Small intestine (tissue), 7 donors: ENCODE measurements at regions not wholly inside any gene's neighbourhood (a gene's known extent, or its start where the extent isn't known, plus 50 kb on each side); places are given as distances from the start of the nearest gene placed in this dataset.
"Not testable (repeated sequence)": the region's sequence is repeated elsewhere in the genome, so short reads cannot be mapped to it uniquely, and the experiment has no call there.

ENCODE experiments used
- DNase-seq, 2 donors: peaks; one replicate each; pipeline versions ENCODE4 v3.0.0 to v3.0.0-alpha.2; 2013
- FAIRE-seq: peaks from 2 replicates; lab custom pipeline; 2012; peaks lifted over from hg19 to GRCh38; lab: Jason Lieb, UNC
- H3K27ac ChIP-seq, 3 donors: one replicate each; pipeline ENCODE4 v1.5.1; 2013; ENCODE audit warnings: low read length in 2 of 3, mild to moderate bottlenecking in 2 of 3, control low read depth in 1 of 3, inconsistent platforms in 1 of 3, low read depth in 1 of 3, moderate library complexity in 1 of 3
- H3K27me3 ChIP-seq, 3 donors: one replicate each; pipeline ENCODE4 v1.6.1; 2013; ENCODE audit warnings: low read length in 3 of 3, inconsistent platforms in 1 of 3; ENCODE audit not compliant: control insufficient read depth in 3 of 3, insufficient read depth in 3 of 3
- H3K36me3 ChIP-seq, 3 donors: one replicate each; pipeline ENCODE4 v1.6.1; 2013; ENCODE audit warnings: low read length in 3 of 3, inconsistent platforms in 1 of 3, low read depth in 1 of 3, mild to moderate bottlenecking in 1 of 3, moderate library complexity in 1 of 3; ENCODE audit not compliant: control insufficient read depth in 3 of 3, insufficient read depth in 2 of 3
- H3K4me1 ChIP-seq, 3 donors: one replicate each; pipeline ENCODE4 v1.6.1; 2013; ENCODE audit warnings: low read length in 2 of 3, inconsistent platforms in 1 of 3, low read depth in 1 of 3, mild to moderate bottlenecking in 1 of 3, moderate library complexity in 1 of 3; ENCODE audit not compliant: control insufficient read depth in 3 of 3, insufficient read depth in 2 of 3
- H3K4me3 ChIP-seq, 3 donors: one replicate each; pipeline ENCODE4 v1.5.1; 2013; ENCODE audit warnings: low read length in 3 of 3, control low read depth in 1 of 3, inconsistent platforms in 1 of 3, low read depth in 1 of 3, mild to moderate bottlenecking in 1 of 3, moderate library complexity in 1 of 3
- H3K9me3 ChIP-seq, 2 donors: one replicate each; pipeline ENCODE4 v1.6.1; 2013; ENCODE audit warnings: low read depth in 1 of 2, low read length in 1 of 2; ENCODE audit not compliant: control insufficient read depth in 2 of 2, insufficient read depth in 1 of 2
- WGBS, 3 donors: extraction: QIAGEN DNeasy Blood & Tissue Kit; methylation state at CpG; one replicate each; pipeline ENCODE4 v1.1.7; 2013; 5-methylcytosine and 5-hydroxymethylcytosine counted together
- donor health status: healthy with polysubstance abuse.
- donor health status: control.
- donor health status: control.
- donor health status: Bipolar disorder and iron deficiency.
- donor health status: healthy.

- H3K27me3 ChIP-seq, result no peaks in the 10 kb centered on the region
- FAIRE-seq (no peak), DNase-seq (no peak)
- peaks cover 0 to 38% of the 10 kb centered on the region in 2 donors for H3K9me3 ChIP-seq
- WGBS, 3 donors, result 82 to 93% (median 89%) methylated on average over 4 of the region's 4 CpGs
- H3K36me3 ChIP-seq, result no peaks in the 10 kb centered on the region
- no peak overlapping the region for H3K27ac ChIP-seq
- peaks cover 0 to 8% (median 0%) of the 10 kb centered on the region in 3 donors for H3K4me1 ChIP-seq
- no peak overlapping the region for H3K4me3 ChIP-seq
These were observed 92.6 kb downstream of the KIF26A start for GRCh38 chr14:104230946-104231345.

GRCh38 chr14:104232070-104232484 lies 93.7 kb downstream of the KIF26A start:
- no peaks in the 10 kb centered on the region for H3K4me1 ChIP-seq
- H3K27ac ChIP-seq, result no peak overlapping the region

GRCh38 chr14:104234007-104234786 lies 95.8 kb downstream of the KIF26A start:
- 79 to 85% (median 82%) methylated on average over 3 of the region's 3 CpGs for WGBS, 3 donors
- H3K4me1 ChIP-seq, H3K36me3 ChIP-seq, H3K27ac ChIP-seq, H3K4me3 ChIP-seq, FAIRE-seq, H3K27me3 ChIP-seq, DNase-seq: not testable (repeated sequence)
- peaks cover 0 to 37% of the 10 kb centered on the region in 2 donors for H3K9me3 ChIP-seq

More at GRCh38 chr14:104232070-104232484, 93.7 kb downstream of the KIF26A start:
- no peaks in the 10 kb centered on the region for H3K36me3 ChIP-seq
- H3K27me3 ChIP-seq, result no peaks in the 10 kb centered on the region
- DNase-seq, result no peak
- no peak overlapping the region for H3K4me3 ChIP-seq
- peaks cover 0 to 43% of the 10 kb centered on the region in 2 donors for H3K9me3 ChIP-seq
- no peak for FAIRE-seq
- WGBS, 3 donors, result 59 to 66% (median 61%) methylated on average over 4 of the region's 4 CpGs

GRCh38 chr14:104235686-104236085 lies 97.3 kb downstream of the KIF26A start:
- Histone ChIP-seq H3K4me1 (peaks cover 0 to 9% (median 0%) of the 10 kb centered on the region in 3 donors), H3K27ac (no peak overlapping the region), H3K4me3 (no peak overlapping the region), H3K9me3 (peaks cover 0 to 37% of the 10 kb centered on the region in 2 donors), H3K27me3 (no peaks in the 10 kb centered on the region), H3K36me3 (no peaks in the 10 kb centered on the region)
- 71 to 77% (median 73%) methylated on average over 2 of the region's 2 CpGs for WGBS, 3 donors
- no peak for DNase-seq
- no peak for FAIRE-seq

GRCh38 chr14:104237651-104238423 lies 99.5 kb downstream of the KIF26A start:
- Histone ChIP-seq H3K27ac (no peak overlapping the region), H3K36me3 (no peaks in the 10 kb centered on the region), H3K9me3 (peaks cover 0 to 34% of the 10 kb centered on the region in 2 donors), H3K4me3 (no peak overlapping the region), H3K4me1 (peaks cover 0 to 9% (median 0%) of the 10 kb centered on the region in 3 donors), H3K27me3 (no peaks in the 10 kb centered on the region)
- 82 to 87% (median 86%) methylated on average over 24 of the region's 24 CpGs for WGBS, 3 donors
- no peak for FAIRE-seq
- DNase-seq, result no peak

GRCh38 chr14:104238424-104239184 lies 100.2 kb downstream of the KIF26A start:
- no peaks in the 10 kb centered on the region for H3K36me3 ChIP-seq
- H3K4me3 ChIP-seq, result no peak overlapping the region
- no peak for DNase-seq
- 80 to 90% (median 82%) methylated on average over 21 of the region's 21 CpGs for WGBS, 3 donors
- no peaks in the 10 kb centered on the region for H3K27me3 ChIP-seq
- peaks cover 0 to 38% of the 10 kb centered on the region in 2 donors for H3K9me3 ChIP-seq
- no peak for FAIRE-seq
- peaks cover 0 to 9% (median 0%) of the 10 kb centered on the region in 3 donors for H3K4me1 ChIP-seq
- no peak overlapping the region for H3K27ac ChIP-seq

GRCh38 chr14:104239185-104239775 lies 100.9 kb downstream of the KIF26A start:
- Histone ChIP-seq H3K27me3 (no peaks in the 10 kb centered on the region), H3K4me1 (peaks cover 0 to 9% (median 0%) of the 10 kb centered on the region in 3 donors), H3K4me3 (no peak overlapping the region), H3K9me3 (peaks cover 0 to 38% of the 10 kb centered on the region in 2 donors), H3K27ac (no peak overlapping the region), H3K36me3 (no peaks in the 10 kb centered on the region)
- FAIRE-seq, result no peak
- no peak for DNase-seq
- WGBS, 3 donors, result 50 to 72% (median 52%) methylated on average over 7 to 8 of the region's 8 CpGs
